Prostate gland (tissue), 2 donors: ENCODE measurements at regions not wholly inside any gene's neighbourhood (a gene's known extent, or its start where the extent isn't known, plus 50 kb on each side); places are given as distances from the start of the nearest gene placed in this dataset.

Source experiments
- DNase-seq: peaks from one replicate; pipeline ENCODE4 v3.0.0-alpha.2; 2019; ENCODE audit warnings: low spot score
- H3K27ac ChIP-seq, 2 donors: fragments of 200-600 bp; sonication (generic); 2 replicates each; pipeline ENCODE4 v1.5.1; 2017 to 2019
- H3K27me3 ChIP-seq: fragments of 200-600 bp; sonication (generic); replicated peaks from 2 replicates; pipeline ENCODE4 v1.5.1; 2019; ENCODE audit not compliant: insufficient read depth
- H3K36me3 ChIP-seq, 2 donors: fragments of 200-600 bp; sonication (generic); 1 replicate in 1 of 2; 2 replicates in 1 of 2; pipeline versions ENCODE4 v1.5.1 to v1.8.1; 2017 to 2019
- H3K4me1 ChIP-seq: fragments of 200-600 bp; sonication (generic); replicated peaks from 2 replicates; pipeline ENCODE4 v1.5.1; 2019
- H3K4me3 ChIP-seq, 2 donors: fragments of 200-600 bp; sonication (generic); 2 replicates each; pipeline ENCODE4 v1.5.1; 2017 to 2019
- H3K9me3 ChIP-seq: fragments of 200-600 bp; sonication (generic); 2 replicates; pipeline ENCODE4 v1.5.1; 2017
- POLR2A ChIP-seq: fragments of 450-650 bp; IDR thresholded peaks from one replicate; pipeline ENCODE4 v1.6.1; 2016; ENCODE audit warnings: antibody characterized with exemption, mild to moderate bottlenecking
- POLR2AphosphoS5 ChIP-seq: sonication (generic); formaldehyde crosslinking; IDR thresholded peaks from one replicate; pipeline ENCODE4 v1.6.1; 2017; ENCODE audit warnings: antibody characterized with exemption
- WGBS: methylation state at CpG from one replicate; pipeline ENCODE4 v1.1.5; 2018; 5-methylcytosine and 5-hydroxymethylcytosine counted together
- intact Hi-C: fragments of 100-400 bp; cut with DNase I; formaldehyde crosslinking; loops from one replicate; pipeline ENCODE4 v1.14.2; 2022
- TF ChIP-seq, protein P1 (sequence below), 4 experiments: fragments of 200-600 bp in 2 of 4; fragments of 450-650 bp in 2 of 4; sonication (generic) in 2 of 4; IDR thresholded peaks; 1 replicate in 3 of 4; 2 replicates in 1 of 4; pipeline ENCODE4 v1.5.1; 2016 to 2019; ENCODE audit warnings: antibody characterized with exemption in 4 of 4, mild to moderate bottlenecking in 2 of 4, moderate library complexity in 2 of 4

GRCh38 chr13:72246396-72246795 lies 379.4 kb upstream of the DACH1 start:
- Histone ChIP-seq H3K27me3 (no peaks in the 10 kb centered on the region), H3K4me1 (no peaks in the 10 kb centered on the region), H3K4me3 (no peak overlapping the region), H3K27ac (no peak overlapping the region), H3K36me3 (no peaks in the 10 kb centered on the region), H3K9me3 (no peaks in the 10 kb centered on the region)
- no peak for DNase-seq
- intact Hi-C loops: no loop called here
- TF ChIP-seq, protein P1, sequence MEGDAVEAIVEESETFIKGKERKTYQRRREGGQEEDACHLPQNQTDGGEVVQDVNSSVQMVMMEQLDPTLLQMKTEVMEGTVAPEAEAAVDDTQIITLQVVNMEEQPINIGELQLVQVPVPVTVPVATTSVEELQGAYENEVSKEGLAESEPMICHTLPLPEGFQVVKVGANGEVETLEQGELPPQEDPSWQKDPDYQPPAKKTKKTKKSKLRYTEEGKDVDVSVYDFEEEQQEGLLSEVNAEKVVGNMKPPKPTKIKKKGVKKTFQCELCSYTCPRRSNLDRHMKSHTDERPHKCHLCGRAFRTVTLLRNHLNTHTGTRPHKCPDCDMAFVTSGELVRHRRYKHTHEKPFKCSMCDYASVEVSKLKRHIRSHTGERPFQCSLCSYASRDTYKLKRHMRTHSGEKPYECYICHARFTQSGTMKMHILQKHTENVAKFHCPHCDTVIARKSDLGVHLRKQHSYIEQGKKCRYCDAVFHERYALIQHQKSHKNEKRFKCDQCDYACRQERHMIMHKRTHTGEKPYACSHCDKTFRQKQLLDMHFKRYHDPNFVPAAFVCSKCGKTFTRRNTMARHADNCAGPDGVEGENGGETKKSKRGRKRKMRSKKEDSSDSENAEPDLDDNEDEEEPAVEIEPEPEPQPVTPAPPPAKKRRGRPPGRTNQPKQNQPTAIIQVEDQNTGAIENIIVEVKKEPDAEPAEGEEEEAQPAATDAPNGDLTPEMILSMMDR (IDR thresholded peaks at IDR 0.05): no peak
- no peak for TF ChIP-seq POLR2AphosphoS5
- TF ChIP-seq POLR2A: no peak

DNA sequence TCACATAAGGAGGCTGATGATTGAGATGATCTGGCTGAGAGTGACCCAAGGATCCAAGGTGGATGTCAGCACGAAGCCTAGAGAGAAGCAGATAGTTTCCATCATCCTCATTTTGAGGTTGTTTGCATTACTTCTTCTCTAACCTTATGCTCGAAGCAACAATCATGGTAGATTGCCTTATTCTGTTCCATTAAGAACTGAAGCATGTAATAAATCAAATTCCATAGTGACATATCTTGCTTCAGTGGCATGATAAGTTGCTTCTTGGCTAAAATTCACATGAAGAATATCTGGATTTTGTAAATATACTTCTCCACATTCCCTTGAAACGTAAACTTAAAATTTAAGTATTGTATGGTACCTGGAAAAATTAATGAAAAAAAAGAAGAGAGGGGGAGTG lies 377.8 kb upstream of the DACH1 start:
- Histone ChIP-seq H3K27me3 (no peaks in the 10 kb centered on the region), H3K4me1 (no peaks in the 10 kb centered on the region), H3K4me3 (no peak overlapping the region), H3K27ac (no peak overlapping the region), H3K9me3 (no peaks in the 10 kb centered on the region), H3K36me3 (no peaks in the 10 kb centered on the region)
- DNase-seq: no peak
- 86% methylated on average over 3 of the region's 3 CpGs for WGBS
- intact Hi-C loops: no loop called here
- TF ChIP-seq, protein P1 (IDR thresholded peaks at IDR 0.05): no peak
- TF ChIP-seq POLR2A: no peak
- no peak for TF ChIP-seq POLR2AphosphoS5

DNA sequence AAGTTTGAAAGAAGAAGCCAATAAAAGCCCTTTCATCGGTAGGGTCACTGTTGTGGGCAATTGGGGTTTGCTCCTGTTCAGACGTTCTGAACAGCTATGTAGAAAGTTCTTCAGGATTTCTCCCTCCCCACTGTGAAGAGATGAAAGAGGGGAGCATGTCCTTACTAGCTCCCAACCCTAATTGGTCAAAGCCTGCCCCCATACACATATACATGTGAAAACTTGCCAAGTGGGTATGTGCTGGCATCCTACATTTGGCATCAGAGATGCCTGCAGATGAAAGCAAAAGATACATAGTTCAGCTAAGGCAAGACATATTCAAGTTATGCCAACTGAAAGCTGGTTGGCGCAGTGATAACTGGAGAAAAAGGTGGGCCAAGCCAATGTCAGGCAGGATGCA lies 363.1 kb upstream of the DACH1 start:
- no peak for TF ChIP-seq POLR2AphosphoS5
- no peak for TF ChIP-seq POLR2A
- TF ChIP-seq, protein P1 (IDR thresholded peaks at IDR 0.05): no peak
- H3K27ac ChIP-seq: no peak overlapping the region
- H3K27me3 ChIP-seq: no peaks in the 10 kb centered on the region
- 50% methylated on average over 3 of the region's 3 CpGs for WGBS
- intact Hi-C loops: no loop called here
- H3K4me3 ChIP-seq: no peak overlapping the region
- H3K36me3 ChIP-seq: no peaks in the 10 kb centered on the region
- no peaks in the 10 kb centered on the region for H3K4me1 ChIP-seq
- no peaks in the 10 kb centered on the region for H3K9me3 ChIP-seq
- no peak for DNase-seq

DNA sequence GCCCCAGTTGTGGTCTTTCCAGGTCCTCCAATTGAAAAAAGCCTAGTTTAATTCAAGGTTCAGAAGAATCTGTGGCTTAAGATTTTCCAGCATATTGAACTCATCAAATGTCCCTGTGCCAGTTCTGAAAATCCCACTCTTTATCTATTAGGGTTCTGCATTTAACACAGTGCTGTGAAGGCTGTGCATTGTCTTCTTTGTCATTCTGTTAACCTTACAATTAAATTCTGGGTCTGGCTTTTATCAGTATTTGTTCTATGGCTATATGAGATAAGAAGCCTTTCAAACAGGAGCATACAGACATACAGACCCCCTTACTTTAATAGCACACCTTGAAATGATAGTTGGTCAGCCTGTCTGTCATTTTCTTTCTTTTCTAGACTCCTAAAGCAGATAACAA lies 362.1 kb upstream of the DACH1 start:
- TF ChIP-seq POLR2A (no peak), POLR2AphosphoS5 (no peak)
- TF ChIP-seq, protein P1 (IDR thresholded peaks at IDR 0.05): no peak
- no peaks in the 10 kb centered on the region for H3K9me3 ChIP-seq
- H3K4me3 ChIP-seq: no peak overlapping the region
- no peaks in the 10 kb centered on the region for H3K4me1 ChIP-seq
- DNase-seq: no peak
- intact Hi-C loops: no loop called here
- H3K36me3 ChIP-seq: no peaks in the 10 kb centered on the region
- no peak overlapping the region for H3K27ac ChIP-seq
- H3K27me3 ChIP-seq: no peaks in the 10 kb centered on the region

DNA sequence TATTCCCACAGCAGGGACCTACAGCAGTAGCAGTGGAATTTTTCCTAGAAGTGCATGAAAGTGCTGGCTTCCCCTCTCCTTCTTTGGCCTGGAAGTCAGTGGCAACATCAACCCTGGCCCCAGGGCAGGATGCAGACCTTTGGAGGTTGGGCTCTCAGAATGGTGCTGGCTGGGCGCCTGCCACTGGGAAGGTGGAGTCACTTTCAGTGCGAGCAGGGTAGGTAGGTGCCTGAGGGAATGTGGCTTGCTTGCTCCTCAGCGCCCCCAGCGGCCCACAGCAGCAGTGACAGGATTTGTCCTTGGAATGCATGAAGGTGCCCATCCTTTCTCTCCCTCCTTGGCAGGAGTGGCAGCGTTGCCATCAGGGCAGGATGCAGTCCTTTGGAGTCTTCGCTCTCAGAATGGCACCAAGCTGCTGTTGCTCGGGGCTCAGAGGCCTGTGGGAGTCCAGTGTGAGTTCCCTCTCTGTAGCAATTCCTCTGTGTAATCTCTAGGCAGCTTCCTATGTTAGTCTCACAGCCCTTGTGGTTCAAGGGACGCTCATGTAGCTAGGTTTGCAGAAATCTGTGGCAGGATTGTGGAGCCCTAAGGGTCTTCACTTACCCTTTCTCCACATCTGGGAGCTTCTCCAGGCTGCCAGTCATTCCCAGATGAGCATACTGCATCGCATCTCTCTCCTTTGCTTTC lies 354.4 kb upstream of the DACH1 start:
- no peak for DNase-seq
- intact Hi-C loops: no loop called here

More for the DNA sequence above, 354.4 kb upstream of the DACH1 start:
- Histone ChIP-seq H3K4me1 (no peaks in the 10 kb centered on the region), H3K36me3 (no peaks in the 10 kb centered on the region), H3K4me3 (no peak overlapping the region), H3K9me3 (no peaks in the 10 kb centered on the region), H3K27me3 (no peaks in the 10 kb centered on the region), H3K27ac (no peak overlapping the region)
- 69% methylated on average over 9 of the region's 9 CpGs for WGBS
- TF ChIP-seq, protein P1 (IDR thresholded peaks at IDR 0.05): peak in 1 of 4 experiments; percentile 13
- TF ChIP-seq POLR2A: no peak
